GM19397 (cell line): ENCODE measurements at regions not wholly inside any gene's neighbourhood (a gene's known extent, or its start where the extent isn't known, plus 50 kb on each side); places are given as distances from the start of the nearest gene placed in this dataset.
"Not testable (repeated sequence)": the region's sequence is repeated elsewhere in the genome, so short reads cannot be mapped to it uniquely, and the experiment has no call there.

Source experiments
- ATAC-seq: cut with Tn5 transposase; IDR thresholded peaks from one replicate; pipeline ENCODE4 v1.9.1; 2021; ENCODE audit warnings: mild to moderate bottlenecking, moderate library complexity; ENCODE audit not compliant: unreplicated experiment

DNA sequence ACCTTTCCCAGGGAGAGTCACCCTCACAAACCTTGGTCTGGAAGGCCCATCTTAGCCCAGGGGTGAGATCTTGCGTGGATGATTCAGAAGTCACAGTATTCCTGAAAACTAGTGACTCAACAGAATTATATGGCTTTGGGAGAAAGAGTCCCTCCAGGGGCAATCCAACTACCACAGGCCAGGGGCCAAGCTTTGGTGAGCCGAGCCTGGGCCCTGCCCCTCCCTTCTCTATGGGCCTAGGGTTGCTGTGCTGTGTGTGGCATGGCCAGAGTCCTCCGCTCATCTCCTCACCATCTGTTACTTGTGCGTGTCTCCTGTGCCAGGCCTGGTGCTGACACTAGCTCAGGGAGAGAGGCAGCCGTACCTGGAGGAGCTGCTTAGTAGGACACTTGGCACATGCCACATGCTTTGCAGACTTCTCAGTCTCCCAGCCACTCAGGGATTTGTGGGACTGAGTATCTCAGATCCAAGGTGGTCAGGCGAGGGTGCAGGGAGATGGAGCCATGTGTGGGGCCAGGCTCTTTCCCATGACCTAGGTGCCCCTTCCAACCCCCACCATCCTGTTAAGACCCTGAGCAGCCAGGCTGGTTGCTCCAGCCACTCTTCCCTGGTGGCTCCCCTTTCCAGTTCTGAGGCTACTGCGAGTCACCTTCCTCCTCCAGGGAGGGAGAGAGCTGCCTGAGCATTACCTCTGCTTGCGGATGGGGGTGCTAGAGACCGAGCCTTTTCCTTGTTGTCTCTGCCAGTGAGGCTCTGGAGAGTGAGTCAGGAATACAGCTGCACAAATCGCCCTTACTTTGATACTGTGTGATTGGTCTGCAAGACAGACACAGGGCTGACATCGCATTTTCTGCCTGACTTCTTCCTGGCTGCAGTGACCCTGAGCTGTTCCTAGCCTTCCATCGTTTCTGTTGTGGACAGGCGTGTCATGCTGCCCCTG, 94.1 kb downstream of the SLC25A47 start:
- ATAC-seq: no peak

DNA sequence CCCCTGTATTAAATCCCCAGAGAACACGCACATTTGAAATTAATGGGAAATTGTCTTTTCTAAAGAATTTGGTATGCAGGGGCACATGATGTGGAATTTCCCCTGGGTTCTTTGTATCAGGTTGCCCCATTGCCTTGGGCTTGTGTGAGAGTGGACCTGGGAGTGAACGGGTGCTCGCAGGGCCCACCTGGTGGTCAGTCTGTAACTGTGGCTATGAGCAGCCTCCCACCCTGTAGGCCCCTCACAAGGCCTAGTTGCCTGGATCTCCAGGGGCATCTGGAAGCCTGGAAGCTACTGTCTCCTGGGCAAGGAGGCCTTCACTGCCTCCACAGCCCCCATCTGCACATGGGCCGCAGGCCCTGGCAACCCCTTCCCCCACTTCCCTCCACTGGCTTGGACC, 96.7 kb downstream of the SLC25A47 start:
- no peak for ATAC-seq

DNA sequence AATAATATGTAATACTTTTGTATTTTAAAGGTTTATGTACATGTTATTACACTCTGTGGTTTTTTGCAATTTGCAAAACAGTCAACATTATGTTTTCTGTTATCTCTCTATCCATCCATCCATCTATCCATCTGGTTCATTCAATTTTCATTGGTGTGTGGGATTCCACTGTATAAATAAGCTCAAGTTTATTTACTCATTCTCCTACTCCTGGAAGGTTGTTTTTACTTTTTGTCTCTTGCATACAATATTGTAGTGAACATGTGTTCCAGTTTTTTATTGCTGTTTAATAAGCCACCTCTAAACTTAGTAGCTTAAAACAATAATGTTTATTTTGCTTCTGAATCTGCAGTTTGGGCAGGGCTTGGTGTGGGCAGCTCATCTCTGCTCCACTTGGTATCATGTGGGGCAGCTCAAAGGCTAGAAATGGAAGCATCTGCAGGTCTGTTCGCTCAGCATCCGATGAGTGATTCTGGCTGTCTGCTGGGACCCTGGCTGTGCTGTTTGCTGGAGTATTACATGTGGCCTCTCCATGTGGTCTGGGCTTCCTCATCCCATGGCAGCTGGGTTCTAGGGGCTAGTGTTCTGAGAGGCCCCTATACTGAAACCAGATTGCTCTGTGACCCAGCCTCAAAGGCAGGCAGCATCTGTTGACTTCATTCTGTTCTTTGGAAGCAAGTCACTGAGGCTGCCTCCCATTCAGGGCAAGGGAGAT, 98.8 kb downstream of the SLC25A47 start:
- ATAC-seq: no peak

DNA sequence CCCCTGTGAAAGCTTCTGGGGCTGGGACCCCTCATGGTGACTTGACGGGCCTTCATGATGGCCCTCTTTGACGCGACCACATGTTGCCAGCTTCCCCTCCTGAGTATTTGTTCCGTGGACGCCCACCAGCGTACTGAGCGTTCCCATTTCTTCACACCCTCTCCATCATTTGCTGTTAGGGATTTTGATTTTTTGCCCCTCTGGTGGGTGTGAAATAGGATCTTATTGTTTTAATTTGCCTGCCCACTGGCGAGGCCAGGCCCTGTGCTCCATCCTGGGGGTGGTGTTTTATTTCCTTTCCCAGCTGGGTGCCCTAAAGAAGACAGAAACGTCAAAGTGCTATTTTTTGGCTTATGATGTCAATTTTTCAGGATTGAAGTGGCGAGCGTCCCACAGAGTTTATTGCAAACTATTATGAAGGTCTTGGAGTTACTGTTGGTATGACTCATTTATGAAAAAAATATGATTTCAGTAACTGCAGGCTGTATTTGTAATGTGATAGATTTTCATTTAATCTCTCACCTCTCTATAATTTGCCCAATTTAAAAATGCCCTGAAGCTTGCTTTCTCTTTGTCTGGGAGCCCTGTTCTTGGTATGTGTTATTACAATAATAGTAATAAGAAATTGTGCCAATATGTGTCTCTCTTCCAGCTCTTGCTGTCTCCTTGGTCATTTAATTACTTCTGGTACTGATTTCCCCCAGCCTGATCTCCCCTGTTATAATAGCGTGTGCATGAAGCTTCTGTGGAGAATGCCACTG, 99.6 kb downstream of the SLC25A47 start:
- ATAC-seq: no peak

DNA sequence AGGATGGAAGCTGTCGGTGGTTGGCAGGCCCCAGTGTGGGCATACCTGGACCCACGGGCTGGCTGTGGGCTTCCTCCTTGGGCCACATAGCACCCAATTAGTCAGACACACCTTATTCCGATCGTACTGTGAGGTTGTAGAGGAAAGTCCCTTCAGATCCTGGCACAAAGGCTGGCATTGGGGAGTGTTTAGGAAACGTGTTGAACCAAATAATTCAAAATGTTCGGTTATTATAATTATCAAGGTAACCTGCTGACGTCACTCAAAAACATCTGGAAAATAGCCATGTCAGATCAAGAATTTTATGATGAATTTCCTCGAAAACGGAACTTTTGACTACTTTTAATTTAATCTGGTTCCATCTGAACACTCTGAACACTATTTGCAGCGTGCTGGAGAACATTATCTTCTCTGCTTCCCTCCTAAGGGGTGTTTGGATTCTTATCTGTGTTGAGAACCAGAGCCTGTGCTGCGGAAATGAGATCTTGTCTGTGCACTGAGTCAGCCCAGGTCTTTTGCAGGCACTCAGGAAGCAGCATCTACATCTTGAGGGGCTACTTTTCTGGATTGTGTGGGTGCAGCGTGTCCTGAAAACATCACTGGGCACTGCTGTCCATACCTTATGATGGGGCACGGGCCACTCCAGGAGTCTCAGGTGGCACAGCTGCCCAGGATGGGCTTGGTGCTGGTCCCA, 100.3 kb downstream of the SLC25A47 start:
- ATAC-seq: no peak

DNA sequence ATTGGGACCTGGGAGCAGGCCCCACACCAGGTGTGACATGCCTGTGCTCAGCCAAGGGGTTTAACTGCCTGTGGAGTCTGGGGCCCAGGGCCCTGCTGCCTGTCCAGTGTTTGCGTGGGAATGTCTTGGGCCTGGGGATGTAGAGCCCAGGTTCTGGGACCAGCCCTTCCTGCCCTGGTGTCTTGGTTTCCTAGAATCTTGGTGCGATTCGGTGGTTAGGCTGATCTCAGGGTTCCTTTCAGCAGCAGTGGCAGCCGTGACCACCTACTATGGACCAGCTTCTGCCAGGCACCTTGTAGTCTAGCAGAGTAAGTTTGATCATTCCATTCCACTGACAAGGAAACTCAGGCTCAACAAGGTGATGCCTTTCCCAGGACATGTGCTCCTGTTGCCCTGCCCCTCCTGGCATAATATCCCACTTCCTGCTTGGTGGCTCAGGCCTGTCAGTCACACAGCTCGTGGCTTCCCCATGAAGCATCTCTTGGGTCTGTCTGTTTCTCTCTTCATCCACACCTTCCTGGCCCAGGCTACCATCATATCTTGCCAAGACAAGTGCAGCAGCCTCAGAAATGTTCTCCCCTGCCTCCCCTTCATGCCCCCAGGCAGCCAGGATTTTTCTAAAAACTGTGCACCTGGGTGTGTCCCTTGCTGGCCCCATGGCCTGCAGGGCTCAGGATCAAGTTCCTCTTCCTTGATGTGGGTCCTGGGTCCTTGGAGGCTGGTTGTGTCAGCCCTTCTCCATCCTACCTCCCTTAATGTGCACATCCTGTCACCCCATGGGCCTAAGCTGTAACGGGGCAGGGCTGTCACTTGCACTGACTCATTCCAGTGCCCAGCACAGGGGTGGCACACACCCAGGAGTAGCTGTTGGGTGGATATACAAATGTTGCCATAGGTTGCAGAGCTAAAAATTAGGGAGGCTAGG, 101.6 kb downstream of the SLC25A47 start:
- ATAC-seq: no peak

DNA sequence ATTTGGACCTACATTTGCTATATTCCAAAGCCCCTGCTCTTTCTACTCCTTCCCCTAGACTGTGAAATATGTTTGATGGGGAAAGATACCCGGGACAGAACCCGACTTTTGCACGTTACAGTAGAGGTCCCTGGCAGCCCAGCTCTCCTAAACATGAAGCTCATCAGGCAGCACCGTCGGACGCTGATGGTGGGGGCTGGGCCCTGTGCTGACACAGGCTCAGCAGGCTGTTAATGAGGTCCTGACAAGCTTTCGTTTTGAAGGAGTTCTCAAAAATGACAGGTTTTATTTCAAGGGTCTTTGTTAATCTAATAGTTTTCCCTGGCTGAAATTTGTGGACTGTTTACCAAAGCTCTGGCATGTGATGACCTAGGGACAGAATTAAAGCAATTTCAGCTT, 102.3 kb downstream of the SLC25A47 start:
- ATAC-seq: no peak

DNA sequence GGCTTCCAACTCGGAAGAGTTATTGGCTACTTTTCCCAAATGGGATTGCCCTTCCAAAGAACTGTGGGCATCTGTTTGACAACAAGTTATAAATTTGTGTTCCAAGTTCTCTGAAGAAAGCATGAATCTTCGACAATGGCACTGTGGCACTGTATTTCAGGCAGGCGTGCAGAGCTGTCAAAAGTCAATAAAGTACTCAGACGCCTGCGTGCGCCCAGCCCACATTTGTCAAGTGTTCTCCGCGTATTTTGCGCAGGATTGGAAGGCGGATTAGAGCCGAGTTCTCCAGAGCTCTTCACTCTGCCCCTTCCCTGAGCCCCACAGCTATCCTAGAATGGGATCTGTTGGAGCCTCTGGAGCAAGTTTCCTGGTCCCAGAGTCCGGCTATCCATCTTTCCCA, 103.2 kb downstream of the SLC25A47 start:
- no peak for ATAC-seq

DNA sequence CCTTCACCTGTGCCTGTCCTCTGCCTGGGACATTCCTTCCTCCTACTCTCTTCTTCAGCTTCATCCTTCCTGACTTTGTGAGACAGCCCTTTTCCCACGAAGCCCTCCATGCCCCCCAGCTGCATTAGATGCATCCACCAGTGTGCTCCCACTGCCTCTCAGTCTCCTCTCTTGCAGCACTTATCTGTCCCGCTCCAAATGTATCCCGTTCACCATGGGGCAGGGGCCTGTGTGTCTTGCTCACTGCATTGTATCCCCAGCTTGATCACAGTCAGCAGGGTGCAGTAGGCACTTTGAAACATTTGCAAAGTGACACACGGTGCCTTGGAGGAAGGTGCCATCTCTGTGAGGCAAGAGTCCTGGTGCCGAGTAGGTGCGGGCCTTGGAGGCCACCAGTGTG, 104.0 kb downstream of the SLC25A47 start:
- no peak for ATAC-seq

DNA sequence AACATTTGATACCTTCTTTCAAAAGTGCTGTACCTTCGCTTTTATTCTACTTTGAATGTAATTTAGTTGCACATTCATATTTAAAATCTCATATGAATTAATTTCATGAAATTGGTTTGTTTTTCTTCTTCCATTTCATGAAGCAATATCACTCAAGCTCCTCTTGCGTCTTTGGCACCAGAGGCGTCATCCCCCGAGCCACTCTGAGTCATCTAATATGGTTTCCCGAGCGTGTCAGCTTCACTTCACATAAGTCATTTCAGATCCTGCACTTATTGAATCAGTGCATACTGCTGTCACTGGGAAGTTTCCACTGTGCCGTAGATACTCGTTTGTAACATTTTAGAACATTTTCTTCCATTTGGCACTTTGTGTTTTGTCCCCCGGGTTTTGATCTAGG, 105.6 kb downstream of the SLC25A47 start:
- ATAC-seq: no peak

DNA sequence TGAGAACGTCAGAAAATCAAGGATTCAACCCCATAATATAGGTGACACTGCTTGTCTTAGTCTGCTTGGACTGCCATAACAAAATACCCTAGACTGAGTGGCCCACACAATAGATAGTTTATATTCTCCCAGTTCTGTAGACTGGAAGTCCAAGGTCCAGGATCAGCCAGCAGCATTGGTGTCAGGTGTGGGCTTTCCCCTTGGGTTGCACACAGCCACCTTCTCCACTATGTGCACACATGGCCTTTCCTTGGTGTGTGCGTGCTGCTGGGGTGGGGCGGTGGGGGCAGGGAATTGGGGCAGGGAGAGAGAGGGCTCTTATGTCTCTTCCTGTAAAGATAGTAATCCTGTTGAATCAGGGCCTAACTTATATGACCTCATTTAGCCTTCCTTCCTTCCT, 106.4 kb downstream of the SLC25A47 start:
- no peak for ATAC-seq

DNA sequence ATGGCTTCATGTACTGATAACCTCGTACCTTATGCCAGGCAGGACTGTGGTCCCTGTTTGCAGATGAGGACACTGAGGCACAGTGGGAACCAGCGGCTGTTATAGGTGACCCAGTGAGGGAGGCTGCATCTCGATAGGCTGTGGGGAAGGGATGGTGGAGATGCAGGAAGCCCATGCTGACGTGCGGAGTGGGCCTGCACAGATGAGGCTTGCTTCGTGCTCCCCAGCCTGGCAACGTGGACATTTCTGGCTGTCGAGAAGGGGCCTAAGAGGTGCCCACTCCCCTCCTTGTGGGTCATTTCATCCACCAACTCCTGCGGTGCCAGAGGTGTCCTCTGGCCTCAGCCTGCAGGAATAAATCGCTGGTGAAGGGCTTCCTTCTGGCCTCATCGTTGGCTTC, 107.4 kb downstream of the SLC25A47 start:
- ATAC-seq: no peak

DNA sequence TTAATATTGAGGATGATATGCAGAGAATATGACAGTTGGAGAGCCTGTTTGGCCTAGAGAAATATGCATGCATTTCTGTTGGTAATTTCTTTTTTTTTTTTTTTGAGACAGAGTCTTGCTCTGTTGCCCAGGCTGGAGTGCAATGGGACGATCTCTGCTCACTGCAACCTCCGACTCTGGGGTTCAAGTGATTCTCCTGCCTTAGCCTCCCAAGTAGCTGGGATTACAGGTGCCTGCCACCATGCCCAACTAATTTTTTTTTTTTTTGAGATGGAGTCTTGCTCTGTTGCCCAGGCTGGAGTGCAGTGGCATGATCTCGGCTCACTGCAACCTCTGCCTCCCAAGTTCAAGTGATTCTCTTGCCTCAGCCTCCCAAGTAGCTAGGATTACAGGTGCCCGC, 108.3 kb downstream of the SLC25A47 start:
- not testable (repeated sequence) for ATAC-seq

DNA sequence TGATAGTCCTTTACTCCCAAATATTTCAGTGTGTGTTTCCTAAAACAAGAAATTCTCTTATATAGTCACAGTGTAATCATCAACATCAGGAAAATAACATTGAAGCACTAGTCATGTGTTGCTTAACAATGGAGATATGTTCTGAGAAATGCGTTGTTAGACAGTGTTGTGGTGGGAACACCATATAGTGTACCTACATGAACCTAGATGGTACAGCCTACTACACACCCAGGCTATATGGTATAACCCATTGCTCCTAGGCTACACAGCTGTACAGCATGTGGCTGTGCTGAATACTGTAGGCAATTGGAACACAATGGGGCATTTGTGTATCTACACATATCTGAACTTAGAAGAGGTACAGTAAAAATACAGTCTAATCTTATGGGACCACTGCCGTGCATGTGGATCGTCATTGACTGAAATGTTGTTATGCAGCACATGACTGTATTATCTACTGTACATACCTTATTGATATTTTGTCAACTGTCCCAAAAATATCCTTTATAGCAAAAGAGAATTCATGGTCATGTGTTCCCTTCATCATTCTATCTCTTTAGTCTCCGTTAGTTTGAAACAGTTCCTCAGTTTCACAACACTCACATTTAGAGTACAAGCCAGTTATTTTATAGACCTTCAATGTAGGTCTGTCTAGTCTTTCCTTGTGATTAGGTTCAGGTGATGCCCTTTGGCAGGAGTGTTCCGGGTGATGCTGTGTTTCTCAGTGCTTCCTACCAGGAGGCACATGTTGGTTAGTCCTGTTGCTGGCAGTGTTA, 109.7 kb downstream of the SLC25A47 start:
- ATAC-seq: no peak

DNA sequence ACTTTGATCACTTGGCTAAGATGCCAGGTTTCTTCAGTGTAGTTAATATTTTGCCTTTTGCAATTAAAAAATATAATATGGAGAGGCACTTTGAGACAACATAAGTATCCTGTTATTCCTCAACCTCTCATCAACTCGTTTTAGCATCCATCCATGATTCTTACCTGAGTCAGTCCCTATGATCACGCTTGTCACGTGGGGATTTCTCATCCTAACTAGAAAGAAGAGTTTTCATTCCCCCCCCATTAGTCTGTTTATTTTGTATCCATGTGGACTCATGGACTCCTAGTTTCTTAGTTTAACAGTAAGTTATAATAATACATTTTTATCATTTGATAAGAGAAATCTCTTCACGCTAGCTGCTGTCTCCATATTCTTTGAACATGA, 110.3 kb downstream of the SLC25A47 start:
- no peak for ATAC-seq

DNA sequence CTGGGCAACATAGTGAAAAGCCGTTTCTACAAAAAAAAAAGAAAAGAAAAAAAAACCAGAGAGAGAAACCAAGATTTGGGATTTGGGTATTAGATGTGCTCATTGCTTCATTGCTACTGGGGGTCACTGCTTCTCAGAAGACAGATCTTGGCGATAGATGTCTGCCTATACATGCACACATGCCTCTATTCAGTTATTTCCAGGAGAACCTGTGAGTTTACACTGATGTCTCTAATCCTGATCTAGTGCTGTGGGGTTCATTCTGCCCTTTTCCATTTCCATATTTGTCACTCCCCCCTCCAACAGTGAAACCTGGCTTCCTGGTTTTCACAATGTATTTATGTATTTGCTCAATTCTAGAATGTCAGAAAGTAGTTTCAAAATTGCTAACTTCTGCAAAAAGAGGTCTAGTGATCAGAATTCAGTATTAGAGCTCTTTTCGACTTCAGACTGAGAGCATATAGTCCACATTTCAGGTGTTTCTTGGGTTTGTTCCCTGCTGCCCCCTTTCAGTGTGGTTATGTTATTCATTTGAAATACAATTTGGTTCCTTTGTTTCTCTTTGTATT, 111.0 kb downstream of the SLC25A47 start:
- no peak for ATAC-seq

DNA sequence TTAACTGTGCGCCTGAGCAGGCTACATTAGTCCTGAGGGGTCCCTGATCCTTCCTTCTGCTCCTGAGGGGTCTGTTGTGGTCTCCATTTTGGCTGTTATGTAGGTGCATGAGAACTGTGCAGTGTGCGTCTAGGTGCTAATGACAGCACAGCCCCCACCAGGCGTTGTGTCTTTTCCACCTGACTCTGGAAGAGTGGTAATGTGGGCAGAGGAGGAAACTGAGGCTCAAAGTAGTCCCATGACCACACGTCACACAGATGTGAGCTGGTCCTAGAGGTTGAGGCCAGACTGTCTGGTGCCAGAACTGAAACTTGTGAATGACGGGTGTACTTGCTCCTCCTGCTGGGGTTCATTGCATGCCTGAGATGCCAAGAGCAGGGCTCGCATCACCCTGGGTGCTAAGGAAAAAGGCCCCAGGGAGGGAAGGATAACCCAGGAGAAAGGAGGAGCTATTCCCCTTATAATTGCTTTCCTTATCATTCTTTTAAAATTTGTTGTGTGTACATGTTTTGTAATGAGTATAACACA, 111.8 kb downstream of the SLC25A47 start:
- ATAC-seq: no peak

DNA sequence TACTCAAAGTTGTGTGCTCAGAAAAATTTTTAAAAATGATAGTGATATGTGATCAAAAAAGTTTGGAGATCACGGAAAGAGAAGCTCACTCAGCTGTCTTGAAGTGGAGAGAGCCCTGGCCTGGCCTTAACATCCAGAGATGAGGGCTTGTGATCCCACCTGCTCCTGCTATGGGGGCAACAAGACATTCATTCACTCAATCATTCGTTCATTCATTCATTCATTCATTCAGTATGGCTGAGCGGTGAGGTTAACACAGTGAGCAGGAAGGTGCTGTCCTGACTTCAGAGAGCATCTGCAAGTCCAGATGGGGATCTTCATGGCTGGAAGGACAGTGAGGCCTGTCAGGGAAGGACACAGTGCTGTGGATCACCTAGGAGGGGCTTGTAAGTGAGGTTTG, 112.3 kb downstream of the SLC25A47 start:
- no peak for ATAC-seq
